ENCODE measurements at regions not wholly inside any gene's neighbourhood (a gene's known extent, or its start where the extent isn't known, plus 50 kb on each side); places are given as distances from the start of the nearest gene placed in this dataset.

GRCh38 chr4:129379429-129379828 lies 283.5 kb downstream of the C4orf33 start:
- ATAC-seq (no peak), DNase-seq (ENCODE audit: low spot score) (no peak)

GRCh38 chr4:129384974-129385373 lies 289.0 kb downstream of the C4orf33 start:
- intact Hi-C loops (cut with DNase I), result no loop called here
- no peak for DNase-seq (ENCODE audit: low spot score)
- ATAC-seq, result no peak

More at GRCh38 chr4:129379429-129379828, 283.5 kb downstream of the C4orf33 start:
- intact Hi-C loops (cut with DNase I), result no loop called here

- no peak for DNase-seq (ENCODE audit: low spot score)
- ATAC-seq, result no peak
- intact Hi-C loops (cut with DNase I), result no loop called here
Observed at GRCh38 chr4:129387666-129388065, 291.7 kb downstream of the C4orf33 start.

- intact Hi-C loops (cut with DNase I), result no loop called here
- no peak for DNase-seq (ENCODE audit: low spot score)
- no peak for ATAC-seq
Observed at GRCh38 chr4:129393976-129394375, 298.0 kb downstream of the C4orf33 start.

- intact Hi-C loops (cut with DNase I), result no loop called here
- ATAC-seq (no peak), DNase-seq (ENCODE audit: low spot score) (no peak)
Observed at GRCh38 chr4:129394635-129395034, 298.7 kb downstream of the C4orf33 start.

GRCh38 chr4:129403848-129404247 lies 307.9 kb downstream of the C4orf33 start:
- DNase-seq (ENCODE audit: low spot score), result no peak
- no peak for ATAC-seq
- intact Hi-C loops (cut with DNase I), result no loop called here

- intact Hi-C loops (cut with DNase I), result no loop called here
- ATAC-seq (no peak), DNase-seq (ENCODE audit: low spot score) (no peak)
Observed at GRCh38 chr4:129410115-129410514, 314.2 kb downstream of the C4orf33 start.

GRCh38 chr4:129415004-129415403 lies 319.1 kb downstream of the C4orf33 start:
- DNase-seq (ENCODE audit: low spot score), result no peak
- ATAC-seq, result no peak
- intact Hi-C loops (cut with DNase I), result no loop called here

- DNase-seq (ENCODE audit: low spot score) (no peak), ATAC-seq (no peak)
- intact Hi-C loops (cut with DNase I), result loop anchor here (5.0 kb wide), 1 partner anchor 617 kb away; no protein-coding TSS in a partner anchor
Observed at GRCh38 chr4:129420637-129421036, 324.7 kb downstream of the C4orf33 start.

- DNase-seq (ENCODE audit: low spot score) (no peak), ATAC-seq (no peak)
- intact Hi-C loops (cut with DNase I), result loop anchor here (5.0 kb wide), 1 partner anchor 615 kb away; no protein-coding TSS in a partner anchor
Observed at GRCh38 chr4:129422277-129422676, 326.3 kb downstream of the C4orf33 start.

- DNase-seq (ENCODE audit: low spot score) (no peak), ATAC-seq (no peak)
- intact Hi-C loops (cut with DNase I), result no loop called here
Observed at GRCh38 chr4:129428454-129428853, 332.5 kb downstream of the C4orf33 start.

- ATAC-seq (no peak), DNase-seq (ENCODE audit: low spot score) (no peak)
- intact Hi-C loops (cut with DNase I), result no loop called here
Observed at GRCh38 chr4:129429581-129430320, 333.8 kb downstream of the C4orf33 start.

- DNase-seq (ENCODE audit: low spot score) (no peak), ATAC-seq (no peak)
- intact Hi-C loops (cut with DNase I), result no loop called here
Observed at GRCh38 chr4:129437347-129437746, 341.4 kb downstream of the C4orf33 start.

- DNase-seq (ENCODE audit: low spot score) (no peak), ATAC-seq (no peak)
- intact Hi-C loops (cut with DNase I), result no loop called here
Observed at GRCh38 chr4:129438456-129438981, 342.6 kb downstream of the C4orf33 start.

GRCh38 chr4:129446074-129446473 lies 350.1 kb downstream of the C4orf33 start:
- no peak for ATAC-seq
- DNase-seq (ENCODE audit: low spot score), result no peak
- intact Hi-C loops (cut with DNase I), result no loop called here

GRCh38 chr4:129453524-129454200 lies 357.7 kb downstream of the C4orf33 start:
- ATAC-seq, result no peak
- intact Hi-C loops (cut with DNase I), result no loop called here
- no peak for DNase-seq (ENCODE audit: low spot score)

GRCh38 chr4:129455482-129455881 lies 359.5 kb downstream of the C4orf33 start:
- intact Hi-C loops (cut with DNase I), result no loop called here
- ATAC-seq, result no peak

GRCh38 chr4:129468624-129469023 lies 372.7 kb downstream of the C4orf33 start:
- no peak for DNase-seq (ENCODE audit: low spot score)
- intact Hi-C loops (cut with DNase I), result no loop called here
- no peak for ATAC-seq

More at GRCh38 chr4:129455482-129455881, 359.5 kb downstream of the C4orf33 start:
- DNase-seq (ENCODE audit: low spot score), result no peak

GRCh38 chr4:129474698-129475097 lies 378.7 kb downstream of the C4orf33 start:
- intact Hi-C loops (cut with DNase I), result no loop called here
- DNase-seq (ENCODE audit: low spot score), result no peak
- no peak for ATAC-seq

GRCh38 chr4:129481107-129481506 lies 385.2 kb downstream of the C4orf33 start:
- intact Hi-C loops (cut with DNase I), result no loop called here
- no peak for DNase-seq (ENCODE audit: low spot score)
- ATAC-seq, result no peak

Data from sciatic nerve (tissue), 2 donors.